WERI-Rb-1 (cell line): ENCODE measurements at regions not wholly inside any gene's neighbourhood (a gene's known extent, or its start where the extent isn't known, plus 50 kb on each side); places are given as distances from the start of the nearest gene placed in this dataset.
A peak's percentile ranks its signal among the peaks of the same experiment; 100 is the strongest.
"Not testable (repeated sequence)": the region's sequence is repeated elsewhere in the genome, so short reads cannot be mapped to it uniquely, and the experiment has no call there.

Experiments
- DNase-seq: peaks from one replicate; pipeline ENCODE4 v3.0.0-alpha.2; 2020
- H3K27ac ChIP-seq: fragments of 250-450 bp; sonication (Bioruptor Pico); 2 replicates; pipeline ENCODE4 v1.5.1; 2020; ENCODE audit warnings: mild to moderate bottlenecking, moderate library complexity
- H3K27me3 ChIP-seq: fragments of 250-450 bp; sonication (Bioruptor Pico); 2 replicates; pipeline ENCODE4 v1.5.1; 2021; ENCODE audit warnings: mild to moderate bottlenecking, low read depth, moderate library complexity; ENCODE audit not compliant: insufficient read depth, severe bottlenecking
- H3K36me3 ChIP-seq: fragments of 250-450 bp; sonication (Bioruptor Pico); 2 replicates; pipeline ENCODE4 v1.5.1; 2020; ENCODE audit warnings: mild to moderate bottlenecking, moderate library complexity
- H3K4me3 ChIP-seq: 2 replicates; pipeline ENCODE4 v1.5.1; 2011; ENCODE audit warnings: low read depth, mild to moderate bottlenecking, control low read depth, low read length
- H3K9me3 ChIP-seq: fragments of 250-450 bp; sonication (Bioruptor Pico); 2 replicates; pipeline ENCODE4 v1.5.1; 2021; ENCODE audit warnings: mild to moderate bottlenecking, moderate library complexity; ENCODE audit not compliant: severe bottlenecking
- TF ChIP-seq, protein P1 (sequence below): IDR thresholded peaks from 2 replicates; pipeline ENCODE4 v1.5.1; 2011; ENCODE audit warnings: low read depth, mild to moderate bottlenecking, control low read depth, inconsistent platforms, low read length

DNA sequence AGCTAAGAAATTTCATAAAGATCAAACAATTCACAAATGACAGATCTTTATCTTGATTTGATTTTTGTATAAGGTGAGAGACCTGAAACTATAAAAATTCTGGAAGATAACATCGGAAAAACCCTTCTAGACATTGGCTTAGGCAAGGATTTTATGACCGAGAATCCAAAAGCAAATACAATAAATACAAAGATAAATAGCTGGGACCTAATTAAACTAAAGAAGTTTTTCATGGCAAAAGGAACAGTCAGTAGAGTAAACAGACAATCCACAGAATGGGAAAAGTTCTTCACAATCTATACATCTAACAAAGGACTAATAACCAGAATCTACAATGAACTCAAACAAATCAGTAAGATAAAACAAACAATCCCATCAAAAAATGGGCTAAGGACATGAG is 116.9 kb upstream of the BCHE start:
- Histone ChIP-seq H3K9me3 (no peaks in the 10 kb centered on the region), H3K27me3 (no peaks in the 10 kb centered on the region), H3K36me3 (no peaks in the 10 kb centered on the region), H3K27ac (no peak overlapping the region), H3K4me3 (no peak overlapping the region)
- TF ChIP-seq, protein P1, sequence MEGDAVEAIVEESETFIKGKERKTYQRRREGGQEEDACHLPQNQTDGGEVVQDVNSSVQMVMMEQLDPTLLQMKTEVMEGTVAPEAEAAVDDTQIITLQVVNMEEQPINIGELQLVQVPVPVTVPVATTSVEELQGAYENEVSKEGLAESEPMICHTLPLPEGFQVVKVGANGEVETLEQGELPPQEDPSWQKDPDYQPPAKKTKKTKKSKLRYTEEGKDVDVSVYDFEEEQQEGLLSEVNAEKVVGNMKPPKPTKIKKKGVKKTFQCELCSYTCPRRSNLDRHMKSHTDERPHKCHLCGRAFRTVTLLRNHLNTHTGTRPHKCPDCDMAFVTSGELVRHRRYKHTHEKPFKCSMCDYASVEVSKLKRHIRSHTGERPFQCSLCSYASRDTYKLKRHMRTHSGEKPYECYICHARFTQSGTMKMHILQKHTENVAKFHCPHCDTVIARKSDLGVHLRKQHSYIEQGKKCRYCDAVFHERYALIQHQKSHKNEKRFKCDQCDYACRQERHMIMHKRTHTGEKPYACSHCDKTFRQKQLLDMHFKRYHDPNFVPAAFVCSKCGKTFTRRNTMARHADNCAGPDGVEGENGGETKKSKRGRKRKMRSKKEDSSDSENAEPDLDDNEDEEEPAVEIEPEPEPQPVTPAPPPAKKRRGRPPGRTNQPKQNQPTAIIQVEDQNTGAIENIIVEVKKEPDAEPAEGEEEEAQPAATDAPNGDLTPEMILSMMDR = no peak
- no peak for DNase-seq

- no peak overlapping the region for H3K27ac ChIP-seq
- TF ChIP-seq, protein P1 = no peak
- DNase-seq = no peak
- no peaks in the 10 kb centered on the region for H3K36me3 ChIP-seq
- H3K9me3 ChIP-seq = no peaks in the 10 kb centered on the region
- H3K27me3 ChIP-seq = no peaks in the 10 kb centered on the region
- no peak overlapping the region for H3K4me3 ChIP-seq
These were observed 109.1 kb upstream of the BCHE start for GRCh38 chr3:165946360-165946759.

- TF ChIP-seq, protein P1 = no peak
- Histone ChIP-seq H3K9me3 (peaks cover 4% of the 10 kb centered on the region), H3K27ac (no peak overlapping the region), H3K27me3 (no peaks in the 10 kb centered on the region), H3K36me3 (no peaks in the 10 kb centered on the region), H3K4me3 (no peak overlapping the region)
- DNase-seq = no peak
These were observed 101.8 kb upstream of the BCHE start for GRCh38 chr3:165938986-165939540.

- H3K4me3 ChIP-seq, H3K27ac ChIP-seq, DNase-seq, H3K9me3 ChIP-seq, H3K36me3 ChIP-seq, H3K27me3 ChIP-seq: not testable (repeated sequence)
These were observed 98.9 kb upstream of the BCHE start for GRCh38 chr3:165936081-165936480.

- H3K27me3 ChIP-seq, H3K27ac ChIP-seq, H3K9me3 ChIP-seq, DNase-seq, H3K4me3 ChIP-seq, H3K36me3 ChIP-seq: not testable (repeated sequence)
These were observed 87.1 kb upstream of the BCHE start for GRCh38 chr3:165924301-165924791.

DNA sequence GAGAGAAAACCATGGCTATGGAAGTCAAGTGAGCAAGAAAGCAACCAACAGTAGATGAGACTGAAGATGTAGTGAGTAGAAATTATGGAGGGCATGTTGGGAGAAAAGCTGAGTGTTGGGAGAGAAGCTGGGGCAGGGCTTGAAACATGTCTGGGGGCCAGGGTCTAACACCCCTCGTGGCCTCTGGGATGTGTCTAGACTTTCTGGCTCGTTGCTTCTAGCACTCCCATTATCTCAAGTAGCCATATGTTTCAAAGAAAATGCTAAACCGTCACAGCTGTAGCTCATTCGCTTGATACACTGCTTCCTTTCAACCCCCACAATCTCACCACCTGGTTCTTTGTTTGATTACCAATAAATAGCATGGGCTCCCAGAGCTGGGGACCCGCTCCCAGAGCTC is 83.8 kb upstream of the BCHE start:
- H3K9me3 ChIP-seq = no peaks in the 10 kb centered on the region
- H3K27me3 ChIP-seq = no peaks in the 10 kb centered on the region
- TF ChIP-seq, protein P1 = no peak
- peak; percentile 20 for DNase-seq
- peak overlapping the region; percentile 50 for H3K27ac ChIP-seq
- H3K4me3 ChIP-seq = no peak overlapping the region
- no peaks in the 10 kb centered on the region for H3K36me3 ChIP-seq

GRCh38 chr3:165919284-165919683 is 82.1 kb upstream of the BCHE start:
- Histone ChIP-seq H3K9me3 (peaks cover 2% of the 10 kb centered on the region), H3K4me3 (no peak overlapping the region), H3K36me3 (no peaks in the 10 kb centered on the region), H3K27ac (no peak overlapping the region), H3K27me3 (no peaks in the 10 kb centered on the region)
- TF ChIP-seq, protein P1 = no peak
- no peak for DNase-seq
